ENCODE measurements at regions not wholly inside any gene's neighbourhood (a gene's known extent, or its start where the extent isn't known, plus 50 kb on each side); places are given as distances from the start of the nearest gene placed in this dataset.

GRCh38 chr3:34235096-34235495 lies 436.7 kb downstream of the PDCD6IP start:
- H3K4me3 ChIP-seq (replicated peaks in 1 of 3) = no peak overlapping the region
- DNase-seq = no peak
- no peaks in the 10 kb centered on the region for H3K27me3 ChIP-seq
- intact Hi-C loops (cut with DNase I) = no loop called here
- 68 to 73% methylated on average over 2 of the region's 2 CpGs for WGBS, 2 donors
- no peak for TF ChIP-seq CTCF (IDR thresholded peaks at IDR 0.05)
- TF ChIP-seq POLR2A (IDR thresholded peaks at IDR 0.05) = no peak
- no peaks in the 10 kb centered on the region for H3K9me3 ChIP-seq
- H3K27ac ChIP-seq = no peak overlapping the region
- no peaks in the 10 kb centered on the region for H3K36me3 ChIP-seq
- H3K4me1 ChIP-seq = no peaks in the 10 kb centered on the region

GRCh38 chr3:34237946-34238345 lies 439.5 kb downstream of the PDCD6IP start:
- Histone ChIP-seq H3K4me1 (no peaks in the 10 kb centered on the region), H3K4me3 (replicated peaks in 1 of 3) (no peak overlapping the region), H3K36me3 (no peaks in the 10 kb centered on the region), H3K27me3 (no peaks in the 10 kb centered on the region), H3K27ac (no peak overlapping the region), H3K9me3 (no peaks in the 10 kb centered on the region)
- no peak for DNase-seq
- TF ChIP-seq POLR2A (IDR thresholded peaks at IDR 0.05) (no peak), CTCF (IDR thresholded peaks at IDR 0.05) (no peak)
- WGBS, 2 donors = 54 to 78% methylated on average over 1 of the region's 1 CpG
- intact Hi-C loops (cut with DNase I) = no loop called here

GRCh38 chr3:34238407-34238806 lies 440.0 kb downstream of the PDCD6IP start:
- Histone ChIP-seq H3K4me3 (replicated peaks in 1 of 3) (no peak overlapping the region), H3K9me3 (no peaks in the 10 kb centered on the region), H3K27me3 (no peaks in the 10 kb centered on the region), H3K4me1 (no peaks in the 10 kb centered on the region), H3K36me3 (no peaks in the 10 kb centered on the region), H3K27ac (no peak overlapping the region)
- intact Hi-C loops (cut with DNase I) = no loop called here
- TF ChIP-seq POLR2A (IDR thresholded peaks at IDR 0.05) (no peak), CTCF (IDR thresholded peaks at IDR 0.05) (no peak)
- whole genome bisulfite sequencing, 2 donors = 71 to 85% methylated on average over 1 of the region's 1 CpG
- no peak for DNase-seq

- DNase-seq = no peak
- Histone ChIP-seq H3K9me3 (no peaks in the 10 kb centered on the region), H3K36me3 (no peaks in the 10 kb centered on the region), H3K4me3 (replicated peaks in 1 of 3) (no peak overlapping the region), H3K27me3 (no peaks in the 10 kb centered on the region), H3K4me1 (no peaks in the 10 kb centered on the region), H3K27ac (no peak overlapping the region)
- WGBS, 2 donors = 92 to 93% methylated on average over 4 of the region's 4 CpGs
- TF ChIP-seq CTCF (IDR thresholded peaks at IDR 0.05) (no peak), POLR2A (IDR thresholded peaks at IDR 0.05) (no peak)
- intact Hi-C loops (cut with DNase I) = no loop called here
Observed at GRCh38 chr3:34239287-34239686, 440.9 kb downstream of the PDCD6IP start.

- intact Hi-C loops (cut with DNase I) = no loop called here
- TF ChIP-seq POLR2A (IDR thresholded peaks at IDR 0.05) (no peak), CTCF (IDR thresholded peaks at IDR 0.05) (no peak)
- no peaks in the 10 kb centered on the region for H3K27me3 ChIP-seq
- H3K27ac ChIP-seq = no peak overlapping the region
- DNase-seq = no peak
- no peak overlapping the region for H3K4me3 ChIP-seq (replicated peaks in 1 of 3)
- H3K4me1 ChIP-seq = no peaks in the 10 kb centered on the region
- H3K9me3 ChIP-seq = no peaks in the 10 kb centered on the region
- no peaks in the 10 kb centered on the region for H3K36me3 ChIP-seq
Observed at GRCh38 chr3:34239875-34240274, 441.4 kb downstream of the PDCD6IP start.
